GM23338 (cell line): ENCODE measurements at regions not wholly inside any gene's neighbourhood (a gene's known extent, or its start where the extent isn't known, plus 50 kb on each side); places are given as distances from the start of the nearest gene placed in this dataset.

ENCODE experiments used
- ATAC-seq: fragments of 200-7000 bp; cut with Tn5 transposase; 3 replicates; pipeline ENCODE4 v1.9.1; 2020
- DNase-seq: peaks from one replicate; pipeline ENCODE4 v3.0.0-alpha.2; 2015; ENCODE audit warnings: low spot score
- H2AFZ ChIP-seq: fragments of 200-600 bp; sonication (generic); 2 replicates; pipeline ENCODE4 v1.8.0; 2016; ENCODE audit warnings: antibody characterized with exemption, mild to moderate bottlenecking, moderate library complexity
- H3F3A ChIP-seq: fragments of 200-600 bp; sonication (generic); replicated peaks from 2 replicates; pipeline ENCODE4 v1.8.0; 2017; ENCODE audit warnings: antibody characterized with exemption, mixed run types, low read depth
- H3K27ac ChIP-seq: fragments of 200-600 bp; sonication (generic); 2 replicates; pipeline ENCODE4 v1.6.1; 2016; ENCODE audit warnings: low read depth
- H3K27me3 ChIP-seq: fragments of 200-600 bp; sonication (generic); 2 replicates; pipeline ENCODE4 v1.8.0; 2016; ENCODE audit warnings: mild to moderate bottlenecking, mixed run types, moderate library complexity; ENCODE audit not compliant: insufficient read depth
- H3K36me3 ChIP-seq: fragments of 200-600 bp; sonication (generic); 2 replicates; pipeline ENCODE4 v1.8.0; 2016; ENCODE audit warnings: mild to moderate bottlenecking; ENCODE audit not compliant: insufficient read depth
- H3K4me1 ChIP-seq: fragments of 200-600 bp; sonication (generic); 2 replicates; pipeline ENCODE4 v1.8.0; 2016; ENCODE audit warnings: mild to moderate bottlenecking, moderate library complexity; ENCODE audit not compliant: insufficient read depth
- H3K4me2 ChIP-seq: fragments of 200-600 bp; sonication (generic); 2 replicates; pipeline ENCODE4 v1.7.1; 2017; ENCODE audit warnings: mixed run types
- H3K4me3 ChIP-seq: fragments of 200-600 bp; sonication (generic); 2 replicates; pipeline ENCODE4 v1.6.1; 2016; ENCODE audit warnings: mixed run types
- H3K79me2 ChIP-seq: fragments of 200-600 bp; sonication (generic); replicated peaks from 2 replicates; pipeline ENCODE4 v1.8.0; 2017; ENCODE audit warnings: mild to moderate bottlenecking; ENCODE audit not compliant: insufficient read depth
- H3K9me2 ChIP-seq: fragments of 200-600 bp; sonication (generic); 2 replicates; pipeline ENCODE4 v1.8.0; 2017; ENCODE audit not compliant: insufficient read depth
- H4K20me1 ChIP-seq: fragments of 200-600 bp; sonication (generic); replicated peaks from 2 replicates; pipeline ENCODE4 v1.8.0; 2017; ENCODE audit warnings: mild to moderate bottlenecking; ENCODE audit not compliant: insufficient read depth
- H3K27ac Mint-ChIP-seq: 2 replicates; pipeline ENCODE4 v1.8.0; 2020; ENCODE audit warnings: inconsistent platforms, mild to moderate bottlenecking, moderate library complexity, mixed read lengths
- H3K27me3 Mint-ChIP-seq: 3 replicates; pipeline ENCODE4 v1.8.0; 2022; ENCODE audit warnings: low read depth, mild to moderate bottlenecking, moderate library complexity, mixed read lengths, inconsistent platforms; ENCODE audit not compliant: insufficient read depth, poor library complexity
- H3K36me3 Mint-ChIP-seq: 3 replicates; pipeline ENCODE4 v1.8.0; 2021; ENCODE audit warnings: low read depth, mild to moderate bottlenecking, inconsistent platforms, moderate library complexity, mixed read lengths
- H3K4me1 Mint-ChIP-seq: 3 replicates; pipeline ENCODE4 v1.8.0; 2020; ENCODE audit warnings: mild to moderate bottlenecking, inconsistent platforms, mixed read lengths
- H3K4me3 Mint-ChIP-seq: 3 replicates; pipeline ENCODE4 v1.8.0; 2021; ENCODE audit warnings: moderate library complexity, mild to moderate bottlenecking, inconsistent platforms, mixed read lengths
- H3K9me3 Mint-ChIP-seq: 3 replicates; pipeline ENCODE4 v1.8.0; 2020; ENCODE audit warnings: moderate library complexity, mild to moderate bottlenecking, inconsistent platforms, mixed read lengths
- CREB1 ChIP-seq: fragments of 250-450 bp; sonication (Bioruptor Pico); IDR thresholded peaks from 2 replicates; pipeline ENCODE4 v1.5.0; 2020; ENCODE audit warnings: low read depth, mild to moderate bottlenecking, moderate library complexity
- CTCF ChIP-seq, 2 experiments: fragments of 200-600 bp in 1 of 2; sonication (generic) in 1 of 2; conservative IDR thresholded peaks; 2 replicates each; pipeline versions ENCODE4 v1.5.1 to v1.6.1; 2016 to 2017; ENCODE audit warnings: antibody characterized with exemption in 2 of 2, low read depth in 2 of 2, mild to moderate bottlenecking in 2 of 2, moderate library complexity in 1 of 2
- ETS1 ChIP-seq: IDR thresholded peaks from 2 replicates; pipeline ENCODE4 v1.6.1; 2016; ENCODE audit warnings: antibody characterized with exemption
- EZH2 ChIP-seq: fragments of 200-600 bp; sonication (generic); IDR thresholded peaks from one replicate; pipeline ENCODE4 v1.8.0; 2017; ENCODE audit warnings: antibody characterized with exemption, mild to moderate bottlenecking, low read depth; ENCODE audit not compliant: unreplicated experiment
- EZH2phosphoT487 ChIP-seq: fragments of 200-600 bp; sonication (generic); IDR thresholded peaks from one replicate; pipeline ENCODE4 v1.8.1; 2018; ENCODE audit warnings: antibody characterized with exemption; ENCODE audit not compliant: unreplicated experiment
- JUNB ChIP-seq: IDR thresholded peaks from one replicate; pipeline ENCODE4 v1.6.1; 2016; ENCODE audit warnings: antibody characterized with exemption; ENCODE audit not compliant: unreplicated experiment
- NANOG ChIP-seq: IDR thresholded peaks from 2 replicates; pipeline ENCODE4 v1.6.1; 2016; ENCODE audit warnings: antibody characterized with exemption, borderline replicate concordance
- POLR2AphosphoS5 ChIP-seq: IDR thresholded peaks from 2 replicates; pipeline ENCODE4 v1.6.1; 2016; ENCODE audit warnings: antibody characterized with exemption, low read depth
- REST ChIP-seq: IDR thresholded peaks from one replicate; pipeline ENCODE4 v1.6.1; 2018; ENCODE audit warnings: antibody characterized with exemption; ENCODE audit not compliant: unreplicated experiment
- STAT1 ChIP-seq: IDR thresholded peaks from one replicate; pipeline ENCODE4 v1.6.1; 2016; ENCODE audit warnings: antibody characterized with exemption; ENCODE audit not compliant: unreplicated experiment
- ZNF114 ChIP-seq: fragments of 250-450 bp; sonication (Bioruptor Pico); IDR thresholded peaks from 2 replicates; pipeline ENCODE4 v1.5.0; 2020; ENCODE audit warnings: mild to moderate bottlenecking, moderate library complexity
- ZNF331 ChIP-seq: fragments of 250-450 bp; sonication (Bioruptor Pico); IDR thresholded peaks from 2 replicates; pipeline ENCODE4 v1.5.0; 2020; ENCODE audit warnings: low read depth, mild to moderate bottlenecking, moderate library complexity
- ZNF462 ChIP-seq: fragments of 250-450 bp; sonication (Bioruptor Pico); IDR thresholded peaks from 2 replicates; pipeline ENCODE4 v1.5.0; 2020; ENCODE audit warnings: mild to moderate bottlenecking, moderate library complexity

GRCh38 chr5:124856726-124857125 is 110.3 kb upstream of the ZNF608 start:
- no peaks in the 10 kb centered on the region for H3K79me2 ChIP-seq
- no peak overlapping the region for H3K27ac Mint-ChIP-seq
- H3F3A ChIP-seq = no peaks in the 10 kb centered on the region
- H3K36me3 ChIP-seq = no peaks in the 10 kb centered on the region
- H3K27me3 Mint-ChIP-seq = peaks cover 3% of the 10 kb centered on the region
- H3K4me3 Mint-ChIP-seq = no peak overlapping the region
- no peak for DNase-seq
- H2AFZ ChIP-seq = no peak overlapping the region
- TF ChIP-seq STAT1 = no peak
- no peak for TF ChIP-seq REST
- no peak for TF ChIP-seq POLR2AphosphoS5
- no peak for TF ChIP-seq NANOG
- no peak for TF ChIP-seq ZNF114 (CRISPR knock-in tag)
- TF ChIP-seq ZNF331 = no peak
- TF ChIP-seq CREB1 (CRISPR knock-in tag) = no peak
- no peak for TF ChIP-seq CTCF (conservative IDR thresholded peaks at IDR 0.05; ENCODE audit: low read depth in 2 of 2)
- TF ChIP-seq JUNB = no peak
- TF ChIP-seq ZNF462 (CRISPR knock-in tag) = no peak
- no peak for TF ChIP-seq EZH2
- TF ChIP-seq EZH2phosphoT487 = no peak
- TF ChIP-seq ETS1 = no peak
- no peaks in the 10 kb centered on the region; the same call in 2 of the 3 replicates for H3K9me3 Mint-ChIP-seq
- no peaks in the 10 kb centered on the region for H4K20me1 ChIP-seq
- H3K4me1 Mint-ChIP-seq = no peaks in the 10 kb centered on the region
- no peak overlapping the region for H3K27ac ChIP-seq
- H3K4me3 ChIP-seq = no peak overlapping the region
- H3K9me2 ChIP-seq = peaks cover 6% of the 10 kb centered on the region; the same call in 1 of the 2 replicates
- no peaks in the 10 kb centered on the region for H3K4me1 ChIP-seq
- H3K4me2 ChIP-seq = no peak overlapping the region
- no peak for ATAC-seq
- no peaks in the 10 kb centered on the region for H3K36me3 Mint-ChIP-seq
- no peaks in the 10 kb centered on the region for H3K27me3 ChIP-seq
